H1 (cell line): ENCODE measurements at regions not wholly inside any gene's neighbourhood (a gene's known extent, or its start where the extent isn't known, plus 50 kb on each side); places are given as distances from the start of the nearest gene placed in this dataset.

Source experiments
- CTCF ChIA-PET: fragments of 300-600 bp; sonication (Branson Sonifier 250); formaldehyde crosslinking; loops from one replicate; lab custom pipeline; 2021; ENCODE audit not compliant: partially characterized antibody; lab: Charles Lee
- POLR2A ChIA-PET: fragments of 300-600 bp; sonication (Branson Sonifier 250); formaldehyde crosslinking; loops from one replicate; lab custom pipeline; 2021; ENCODE audit warnings: inconsistent platforms; ENCODE audit not compliant: partially characterized antibody; lab: Charles Lee
- DNase-seq, 2 experiments: peaks; one replicate each; pipeline versions ENCODE4 v3.0.0 to v3.0.0-alpha.2; 2010 to 2022; ENCODE audit warnings: low spot score in 2 of 2, low read depth in 1 of 2, mixed read lengths in 1 of 2
- FAIRE-seq: peaks from 2 replicates; lab custom pipeline; 2011; peaks lifted over from hg19 to GRCh38; lab: Jason Lieb, UNC
- H2AFZ ChIP-seq: 2 replicates; pipeline ENCODE4 v1.8.1; 2012; ENCODE audit warnings: low read length, inconsistent platforms
- H2AK5ac ChIP-seq: 2 replicates; pipeline ENCODE4 v1.6.1; 2013; ENCODE audit warnings: low read depth, low read length
- H2BK120ac ChIP-seq: replicated peaks from 2 replicates; pipeline ENCODE3; 2013; ENCODE audit warnings: low read depth, low read length, inconsistent platforms
- H2BK12ac ChIP-seq: 2 replicates; pipeline ENCODE4 v1.6.1; 2013; ENCODE audit warnings: low read depth, low read length
- H2BK15ac ChIP-seq: 2 replicates; pipeline ENCODE4 v1.6.1; 2013; ENCODE audit warnings: low read length
- H2BK20ac ChIP-seq: 2 replicates; pipeline ENCODE4 v1.6.1; 2013; ENCODE audit warnings: low read length
- H2BK5ac ChIP-seq: 2 replicates; pipeline ENCODE4 v1.6.1; 2013; ENCODE audit warnings: low read depth, low read length
- H3K14ac ChIP-seq: 2 replicates; pipeline ENCODE4 v1.6.1; 2013; ENCODE audit warnings: inconsistent platforms; ENCODE audit not compliant: insufficient read length
- H3K18ac ChIP-seq: 2 replicates; pipeline ENCODE4 v1.6.1; 2013; ENCODE audit warnings: low read length; ENCODE audit errors: extremely low read depth
- H3K23ac ChIP-seq: 2 replicates; pipeline ENCODE4 v1.6.1; 2013; ENCODE audit warnings: inconsistent platforms; ENCODE audit not compliant: insufficient read length
- H3K23me2 ChIP-seq: 2 replicates; pipeline ENCODE4 v1.6.1; 2013; ENCODE audit warnings: low read depth, low read length
- H3K27ac ChIP-seq: 2 replicates; pipeline ENCODE4 v1.6.1; 2011; ENCODE audit warnings: low read depth, low read length, inconsistent platforms
- H3K27me3 ChIP-seq, 4 experiments: replicated peaks in 1 of 4; 1 replicate in 1 of 4; 2 replicates in 3 of 4; pipeline versions ENCODE4 v1.6.1 to v1.8.1; 2011 to 2013; ENCODE audit warnings: low read length in 3 of 4, mild to moderate bottlenecking in 3 of 4, inconsistent platforms in 2 of 4, mixed read lengths in 2 of 4, moderate library complexity in 1 of 4; ENCODE audit not compliant: control insufficient read depth in 3 of 4, insufficient read depth in 3 of 4; ENCODE audit errors: extremely low read depth in 1 of 4
- H3K36me3 ChIP-seq, 4 experiments: 2 replicates each; pipeline versions ENCODE4 v1.6.1 to v1.8.1; 2011 to 2013; ENCODE audit warnings: mild to moderate bottlenecking in 4 of 4, low read length in 3 of 4, moderate library complexity in 2 of 4, control low read depth in 1 of 4, inconsistent platforms in 1 of 4; ENCODE audit not compliant: insufficient read depth in 4 of 4, control insufficient read depth in 2 of 4
- H3K4ac ChIP-seq: replicated peaks from 2 replicates; pipeline ENCODE3; 2013; ENCODE audit warnings: low read length, low read depth, mixed read lengths, inconsistent platforms; ENCODE audit not compliant: insufficient read length
- H3K4me1 ChIP-seq, 4 experiments: replicated peaks in 1 of 4; 1 replicate in 1 of 4; 2 replicates in 3 of 4; pipeline versions ENCODE4 v1.6.1 to v1.8.1; 2011 to 2013; ENCODE audit warnings: low read length in 3 of 4, inconsistent platforms in 2 of 4, mixed read lengths in 1 of 4; ENCODE audit not compliant: insufficient read depth in 4 of 4, control insufficient read depth in 3 of 4
- H3K4me2 ChIP-seq, 2 experiments: 2 replicates each; pipeline versions ENCODE4 v1.6.1 to v1.8.1; 2011 to 2013; ENCODE audit warnings: low read depth in 2 of 2, low read length in 2 of 2, control low read depth in 1 of 2, inconsistent platforms in 1 of 2, mild to moderate bottlenecking in 1 of 2; ENCODE audit not compliant: insufficient read depth in 1 of 2
- H3K4me3 ChIP-seq, 4 experiments: fragments of 200-600, 300-600 bp in 1 of 4; sonication (generic), shearing (Covaris generic), sonication (Bioruptor Twin) in 1 of 4; 2 replicates each; pipeline versions ENCODE4 v1.5.1 to v1.8.1; 2011 to 2016; ENCODE audit warnings: low read length in 4 of 4, low read depth in 3 of 4, control low read depth in 2 of 4, inconsistent platforms in 2 of 4, mild to moderate bottlenecking in 2 of 4, mixed read lengths in 1 of 4, moderate library complexity in 1 of 4; ENCODE audit not compliant: insufficient read depth in 2 of 4; ENCODE audit errors: extremely low read depth in 1 of 4
- H3K56ac ChIP-seq: replicated peaks from 2 replicates; pipeline ENCODE3; 2013; ENCODE audit warnings: low read depth, mild to moderate bottlenecking, mixed read lengths, low read length, inconsistent platforms; ENCODE audit not compliant: insufficient read length
- H3K79me1 ChIP-seq: 2 replicates; pipeline ENCODE4 v1.6.1; 2013; ENCODE audit warnings: low read depth, low read length, control low read depth
- H3K79me2 ChIP-seq, 2 experiments: 2 replicates each; pipeline versions ENCODE4 v1.6.1 to v1.8.1; 2012 to 2013; ENCODE audit warnings: low read length in 2 of 2, mild to moderate bottlenecking in 2 of 2, inconsistent platforms in 1 of 2; ENCODE audit not compliant: insufficient read depth in 2 of 2, control insufficient read depth in 1 of 2
- H3K9ac ChIP-seq, 4 experiments: replicated peaks in 1 of 4; 1 replicate in 1 of 4; 2 replicates in 3 of 4; pipeline versions ENCODE4 v1.6.1 to v1.8.1; 2011 to 2013; ENCODE audit warnings: low read depth in 3 of 4, low read length in 3 of 4, control low read depth in 2 of 4, mild to moderate bottlenecking in 2 of 4, moderate library complexity in 2 of 4, inconsistent platforms in 1 of 4; ENCODE audit errors: extremely low read depth in 1 of 4
- H3K9me3 ChIP-seq, 2 experiments: 2 replicates each; pipeline versions ENCODE4 v1.6.1 to v1.8.1; 2012 to 2013; ENCODE audit warnings: mild to moderate bottlenecking in 2 of 2, moderate library complexity in 2 of 2, control low read depth in 1 of 2, inconsistent platforms in 1 of 2, low read depth in 1 of 2, low read length in 1 of 2, mixed read lengths in 1 of 2; ENCODE audit not compliant: insufficient read depth in 2 of 2
- H4K20me1 ChIP-seq, 2 experiments: replicated peaks in 1 of 2; 2 replicates each; pipeline versions ENCODE3 to v1.8.1; 2011 to 2013; ENCODE audit warnings: inconsistent platforms in 2 of 2, low read length in 2 of 2, mild to moderate bottlenecking in 1 of 2; ENCODE audit not compliant: insufficient read depth in 2 of 2, control insufficient read depth in 1 of 2
- H4K5ac ChIP-seq: 2 replicates; pipeline ENCODE4 v1.6.1; 2013; ENCODE audit warnings: low read length, low read depth, mixed read lengths, inconsistent platforms; ENCODE audit not compliant: insufficient read length
- H4K8ac ChIP-seq: 2 replicates; pipeline ENCODE4 v1.8.0; 2013; ENCODE audit warnings: mild to moderate bottlenecking, moderate library complexity, low read length, inconsistent platforms; ENCODE audit not compliant: insufficient read depth; ENCODE audit errors: extremely low read depth
- H4K91ac ChIP-seq: replicated peaks from 2 replicates; pipeline ENCODE3; 2013; ENCODE audit warnings: low read length, mixed read lengths, inconsistent platforms; ENCODE audit not compliant: insufficient read length
- BACH1 ChIP-seq: IDR thresholded peaks from 2 replicates; pipeline ENCODE4 v1.6.1; 2012; ENCODE audit warnings: low read length, improper control_type of control experiment
- POLR2AphosphoS5 ChIP-seq: IDR thresholded peaks from 2 replicates; pipeline ENCODE4 v1.6.1; 2011; ENCODE audit warnings: low read depth, low read length
- SAP30 ChIP-seq: fragments of 300-600 bp; sonication (generic); IDR thresholded peaks from 2 replicates; pipeline ENCODE4 v1.7.1; 2012; ENCODE audit warnings: low read length, moderate library complexity, mild to moderate bottlenecking, inconsistent platforms; ENCODE audit not compliant: insufficient read depth, insufficient replicate concordance
- SP2 ChIP-seq: IDR thresholded peaks from 2 replicates; pipeline ENCODE4 v1.6.1; 2012; ENCODE audit warnings: mild to moderate bottlenecking, low read length, inconsistent platforms
- WGBS, 2 experiments: shearing (Covaris generic) in 1 of 2; methylation state at CpG; one replicate each; pipeline versions ENCODE4 v1.1.6 to v1.1.7; 2013 to 2015; ENCODE audit warnings: low lambda C conversion rate in 2 of 2, mixed read lengths in 2 of 2, inconsistent platforms in 1 of 2, low coverage in 1 of 2, missing lambda C conversion rate in 1 of 2; ENCODE audit not compliant: insufficient replicate concordance in 2 of 2, insufficient coverage in 1 of 2, insufficient read length in 1 of 2; ENCODE audit errors: extremely low coverage in 1 of 2, missing lambda C conversion rate in 1 of 2; 5-methylcytosine and 5-hydroxymethylcytosine counted together

DNA sequence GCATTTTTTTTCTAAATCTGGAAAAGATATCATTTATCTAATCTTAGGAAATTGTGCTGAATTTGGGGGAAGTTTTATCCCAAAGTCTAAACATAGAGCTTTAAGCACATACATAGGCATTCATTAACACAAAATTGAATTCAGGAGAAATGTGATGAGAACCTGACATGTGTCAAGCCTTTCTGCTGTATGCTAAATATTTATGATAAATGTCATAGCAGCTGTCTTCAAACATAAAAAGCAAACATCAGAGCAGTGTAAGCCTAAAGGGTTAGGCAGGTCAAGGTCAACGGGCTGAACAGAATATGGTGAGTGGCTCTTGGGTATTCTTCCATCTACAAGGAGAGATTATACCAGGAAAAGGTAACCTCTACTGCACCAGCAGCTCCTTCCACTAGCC is 737.2 kb upstream of the ZNF608 start:
- Histone ChIP-seq H3K4ac (no peak overlapping the region), H2AFZ (no peak overlapping the region)
- WGBS, 2 experiments = 100% methylated on average over 1 of the region's 1 CpG; no CpG with 5 or more reads in 1 of the 2 experiments
- TF ChIP-seq SAP30 (no peak), POLR2AphosphoS5 (no peak), BACH1 (no peak), SP2 (no peak)

More for the DNA sequence above, 737.2 kb upstream of the ZNF608 start:
- H2BK5ac ChIP-seq = no peak overlapping the region
- ChIA-PET CTCF (interaction anchor here (0.6 kb wide), 1 partner anchor 710 kb away, joined by 3 read pairs; no protein-coding TSS in a partner anchor), POLR2A (no interaction called here)
- no peak overlapping the region for H3K9ac ChIP-seq
- no peak overlapping the region for H4K91ac ChIP-seq
- no peak overlapping the region for H3K18ac ChIP-seq
- H3K4me2 ChIP-seq = no peak overlapping the region
- H3K23me2 ChIP-seq = no peaks in the 10 kb centered on the region
- no peak overlapping the region for H2BK12ac ChIP-seq
- FAIRE-seq (no peak), DNase-seq (no peak)
- H3K36me3 ChIP-seq = no peaks in the 10 kb centered on the region
- no peak overlapping the region for H2BK15ac ChIP-seq
- H4K8ac ChIP-seq = no peak overlapping the region
- no peak overlapping the region for H2BK20ac ChIP-seq
- H3K27ac ChIP-seq = no peak overlapping the region
- no peak overlapping the region for H2BK120ac ChIP-seq
- no peak overlapping the region for H4K5ac ChIP-seq
- no peak overlapping the region for H3K56ac ChIP-seq
- peaks cover 0 to 11% (median 3%) of the 10 kb centered on the region in 4 experiments; a peak in 4 of 7 replicates for H3K4me1 ChIP-seq
- no peaks in the 10 kb centered on the region for H3K79me1 ChIP-seq
- H3K23ac ChIP-seq = no peak overlapping the region
- H3K27me3 ChIP-seq = no peaks in the 10 kb centered on the region
- no peaks in the 10 kb centered on the region for H3K79me2 ChIP-seq
- no peak overlapping the region for H3K4me3 ChIP-seq
- no peaks in the 10 kb centered on the region for H4K20me1 ChIP-seq
- no peak overlapping the region for H3K14ac ChIP-seq
- no peak overlapping the region for H2AK5ac ChIP-seq
- H3K9me3 ChIP-seq = no peaks in the 10 kb centered on the region
